C1 segment of cervical spinal cord (tissue), 14 donors: ENCODE measurements at regions not wholly inside any gene's neighbourhood (a gene's known extent, or its start where the extent isn't known, plus 50 kb on each side); places are given as distances from the start of the nearest gene placed in this dataset.
"Not testable (repeated sequence)": the region's sequence is repeated elsewhere in the genome, so short reads cannot be mapped to it uniquely, and the experiment has no call there.

Source experiments
- DNase-seq, 14 donors: peaks; one replicate each; lab custom pipeline; 2025; lab: John Stamatoyannopoulos, UW

GRCh38 chr9:15372455-15372854 is 50.2 kb upstream of the SNAPC3 start:
- DNase-seq, result no peak

- no peak for DNase-seq
Observed at GRCh38 chr9:15371448-15371845, 51.2 kb upstream of the SNAPC3 start.

- peak in 3 of 14 donors; percentile 1 to 89 (median 18) for DNase-seq
Observed at GRCh38 chr9:15370466-15371447, 51.9 kb upstream of the SNAPC3 start.

- DNase-seq, result peak in 1 of 14 donors; percentile 49
Observed at GRCh38 chr9:15369871-15370270, 52.8 kb upstream of the SNAPC3 start.

- peak in 1 of 14 donors; percentile 13 for DNase-seq
Observed at GRCh38 chr9:15369238-15369637, 53.4 kb upstream of the SNAPC3 start.

- DNase-seq, result not testable (repeated sequence)
Observed at GRCh38 chr9:15364975-15365553, 57.6 kb upstream of the SNAPC3 start.

GRCh38 chr9:15361737-15362136 is 54.7 kb upstream of the TTC39B start:
- DNase-seq, result no peak

- DNase-seq, result no peak
Observed at GRCh38 chr9:15357050-15357653, 50.1 kb upstream of the TTC39B start.
